GM18907 (cell line): ENCODE measurements at regions not wholly inside any gene's neighbourhood (a gene's known extent, or its start where the extent isn't known, plus 50 kb on each side); places are given as distances from the start of the nearest gene placed in this dataset.
A peak's percentile ranks its signal among the peaks of the same experiment; 100 is the strongest.

Experiments used
- ATAC-seq: cut with Tn5 transposase; IDR thresholded peaks from one replicate; pipeline ENCODE4 v1.9.1; 2021; ENCODE audit warnings: mild to moderate bottlenecking, moderate library complexity; ENCODE audit not compliant: unreplicated experiment

GRCh38 chr1:238241607-238242006, 350.9 kb upstream of the ZP4 start:
- ATAC-seq, result no peak

- no peak for ATAC-seq
Observed at GRCh38 chr1:238239343-238239742, 348.6 kb upstream of the ZP4 start.

- ATAC-seq, result no peak
Observed at GRCh38 chr1:238233966-238234365, 343.2 kb upstream of the ZP4 start.

- no peak for ATAC-seq
Observed at GRCh38 chr1:238232084-238232710, 341.5 kb upstream of the ZP4 start.

- no peak for ATAC-seq
Observed at GRCh38 chr1:238226810-238227209, 336.1 kb upstream of the ZP4 start.

- no peak for ATAC-seq
Observed at GRCh38 chr1:238223076-238223640, 332.4 kb upstream of the ZP4 start.

GRCh38 chr1:238221738-238222137, 331.0 kb upstream of the ZP4 start:
- no peak for ATAC-seq

GRCh38 chr1:238214449-238214848, 323.7 kb upstream of the ZP4 start:
- ATAC-seq, result no peak

- ATAC-seq, result no peak
Observed at GRCh38 chr1:238205045-238205662, 314.4 kb upstream of the ZP4 start.

- ATAC-seq, result no peak
Observed at GRCh38 chr1:238201992-238202391, 311.3 kb upstream of the ZP4 start.

- ATAC-seq, result no peak
Observed at GRCh38 chr1:238199325-238199724, 308.6 kb upstream of the ZP4 start.

- no peak for ATAC-seq
Observed at GRCh38 chr1:238196516-238196915, 305.8 kb upstream of the ZP4 start.

- ATAC-seq, result no peak
Observed at GRCh38 chr1:238191170-238191569, 300.4 kb upstream of the ZP4 start.

- ATAC-seq, result no peak
Observed at GRCh38 chr1:238187575-238187949, 296.8 kb upstream of the ZP4 start.

GRCh38 chr1:238186887-238187574, 296.3 kb upstream of the ZP4 start:
- no peak for ATAC-seq

GRCh38 chr1:238177960-238178645, 287.4 kb upstream of the ZP4 start:
- no peak for ATAC-seq

- no peak for ATAC-seq
Observed at GRCh38 chr1:238177351-238177750, 286.6 kb upstream of the ZP4 start.

- ATAC-seq, result no peak
Observed at GRCh38 chr1:238176441-238176840, 285.7 kb upstream of the ZP4 start.

GRCh38 chr1:238171985-238172384, 281.3 kb upstream of the ZP4 start:
- ATAC-seq, result no peak

- no peak for ATAC-seq
Observed at GRCh38 chr1:238161955-238162354, 271.2 kb upstream of the ZP4 start.

GRCh38 chr1:238153939-238154338, 263.2 kb upstream of the ZP4 start:
- ATAC-seq, result peak; percentile 51
